ENCODE measurements at regions not wholly inside any gene's neighbourhood (a gene's known extent, or its start where the extent isn't known, plus 50 kb on each side); places are given as distances from the start of the nearest gene placed in this dataset.

GRCh38 chrX:40316502-40316901 lies 218.7 kb upstream of the BCOR start:
- DNase-seq (ENCODE audit: low read depth in 2 of 2): no peak

- DNase-seq (ENCODE audit: low read depth in 2 of 2): no peak
Observed at GRCh38 chrX:40314070-40314469, 216.3 kb upstream of the BCOR start.

- DNase-seq (ENCODE audit: low read depth in 2 of 2): no peak
Observed at GRCh38 chrX:40313269-40313668, 215.5 kb upstream of the BCOR start.

GRCh38 chrX:40310447-40310846 lies 212.7 kb upstream of the BCOR start:
- no peak for DNase-seq (ENCODE audit: low read depth in 2 of 2)

- DNase-seq (ENCODE audit: low read depth in 2 of 2): no peak
Observed at GRCh38 chrX:40310016-40310415, 212.3 kb upstream of the BCOR start.

GRCh38 chrX:40307871-40308270 lies 210.1 kb upstream of the BCOR start:
- DNase-seq (ENCODE audit: low read depth in 2 of 2): no peak

- no peak for DNase-seq (ENCODE audit: low read depth in 2 of 2)
Observed at GRCh38 chrX:40304115-40304514, 206.4 kb upstream of the BCOR start.

- no peak for DNase-seq (ENCODE audit: low read depth in 2 of 2)
Observed at GRCh38 chrX:40303256-40304077, 205.7 kb upstream of the BCOR start.

- DNase-seq (ENCODE audit: low read depth in 2 of 2): no peak
Observed at GRCh38 chrX:40300286-40300890, 202.6 kb upstream of the BCOR start.

GRCh38 chrX:40299641-40300046 lies 201.9 kb upstream of the BCOR start:
- no peak for DNase-seq (ENCODE audit: low read depth in 2 of 2)

- no peak for DNase-seq (ENCODE audit: low read depth in 2 of 2)
Observed at GRCh38 chrX:40298572-40299479, 201.1 kb upstream of the BCOR start.

- no peak for DNase-seq (ENCODE audit: low read depth in 2 of 2)
Observed at GRCh38 chrX:40298069-40298468, 200.3 kb upstream of the BCOR start.

- DNase-seq (ENCODE audit: low read depth in 2 of 2): no peak
Observed at GRCh38 chrX:40291553-40291952, 193.8 kb upstream of the BCOR start.

GRCh38 chrX:40290517-40290916 lies 192.8 kb upstream of the BCOR start:
- no peak for DNase-seq (ENCODE audit: low read depth in 2 of 2)

GRCh38 chrX:40285876-40286275 lies 188.1 kb upstream of the BCOR start:
- DNase-seq (ENCODE audit: low read depth in 2 of 2): no peak

GRCh38 chrX:40284852-40285251 lies 187.1 kb upstream of the BCOR start:
- DNase-seq (ENCODE audit: low read depth in 2 of 2): no peak

- DNase-seq (ENCODE audit: low read depth in 2 of 2): no peak
Observed at GRCh38 chrX:40283981-40284380, 186.2 kb upstream of the BCOR start.

- no peak for DNase-seq (ENCODE audit: low read depth in 2 of 2)
Observed at GRCh38 chrX:40282946-40283660, 185.3 kb upstream of the BCOR start.

GRCh38 chrX:40282348-40282747 lies 184.6 kb upstream of the BCOR start:
- no peak for DNase-seq (ENCODE audit: low read depth in 2 of 2)

- no peak for DNase-seq (ENCODE audit: low read depth in 2 of 2)
Observed at GRCh38 chrX:40281336-40282005, 183.7 kb upstream of the BCOR start.

- DNase-seq (ENCODE audit: low read depth in 2 of 2): no peak
Observed at GRCh38 chrX:40279762-40280161, 182.0 kb upstream of the BCOR start.
